ENCODE measurements at regions not wholly inside any gene's neighbourhood (a gene's known extent, or its start where the extent isn't known, plus 50 kb on each side); places are given as distances from the start of the nearest gene placed in this dataset.

DNA sequence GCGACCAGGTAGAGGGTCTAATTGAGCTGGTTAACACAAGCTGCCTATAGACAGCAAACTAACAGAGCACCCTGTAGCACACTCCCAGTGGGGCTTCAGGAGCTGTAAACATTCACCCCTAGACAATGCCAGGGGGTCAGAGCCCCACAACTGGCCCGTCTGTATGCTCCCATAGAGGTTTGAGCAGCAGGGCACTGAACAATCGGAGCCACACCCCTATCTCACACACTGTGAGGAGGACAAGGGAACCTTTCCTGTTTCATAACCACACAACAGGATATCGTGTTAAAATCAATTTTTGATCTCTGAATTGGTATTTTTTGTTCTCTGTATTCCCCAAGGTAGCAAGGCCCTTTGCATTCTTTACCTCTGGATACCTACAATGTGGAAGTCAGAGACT, 266.1 kb downstream of the SPRY2 start:
- RAD21 ChIA-PET (ENCODE audit: unreplicated experiment): no interaction called here
- H3K36me3 ChIP-seq (ENCODE audit: control insufficient read depth in 2 of 2, insufficient read depth in 2 of 2, low read length in 1 of 2): no peaks in the 10 kb centered on the region
- no peak for FAIRE-seq
- TF ChIP-seq SIX5 (IDR thresholded peaks at IDR 0.05; ENCODE audit: low read depth, low read length, severe bottlenecking): no peak
- no peak for TF ChIP-seq EED (IDR thresholded peaks at IDR 0.05; ENCODE audit: low read depth)
- TF ChIP-seq NRF1 (conservative IDR thresholded peaks at IDR 0.05; ENCODE audit: low read depth, low read length): no peak
- TF ChIP-seq E2F4 (IDR thresholded peaks at IDR 0.05; ENCODE audit: low read depth, low read length): no peak
- no peak for TF ChIP-seq NR2C1 (IDR thresholded peaks at IDR 0.05)
- no peak for TF ChIP-seq POLR2AphosphoS5 (IDR thresholded peaks at IDR 0.05; ENCODE audit: low read length)
- TF ChIP-seq, protein P1, sequence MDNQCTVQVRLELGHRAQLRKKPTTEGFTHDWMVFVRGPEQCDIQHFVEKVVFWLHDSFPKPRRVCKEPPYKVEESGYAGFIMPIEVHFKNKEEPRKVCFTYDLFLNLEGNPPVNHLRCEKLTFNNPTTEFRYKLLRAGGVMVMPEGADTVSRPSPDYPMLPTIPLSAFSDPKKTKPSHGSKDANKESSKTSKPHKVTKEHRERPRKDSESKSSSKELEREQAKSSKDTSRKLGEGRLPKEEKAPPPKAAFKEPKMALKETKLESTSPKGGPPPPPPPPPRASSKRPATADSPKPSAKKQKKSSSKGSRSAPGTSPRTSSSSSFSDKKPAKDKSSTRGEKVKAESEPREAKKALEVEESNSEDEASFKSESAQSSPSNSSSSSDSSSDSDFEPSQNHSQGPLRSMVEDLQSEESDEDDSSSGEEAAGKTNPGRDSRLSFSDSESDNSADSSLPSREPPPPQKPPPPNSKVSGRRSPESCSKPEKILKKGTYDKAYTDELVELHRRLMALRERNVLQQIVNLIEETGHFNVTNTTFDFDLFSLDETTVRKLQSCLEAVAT (IDR thresholded peaks at IDR 0.05): no peak
- no peak for TF ChIP-seq SPI1 (IDR thresholded peaks at IDR 0.05; ENCODE audit: borderline replicate concordance, insufficient read depth, low read depth, low read length)
- no peak for TF ChIP-seq IRF4 (IDR thresholded peaks at IDR 0.05; ENCODE audit: low read depth, low read length)
- no peak for TF ChIP-seq PKNOX1 (IDR thresholded peaks at IDR 0.05)
- no peak for TF ChIP-seq ZBTB4 (CRISPR knock-in tag; IDR thresholded peaks at IDR 0.05)
- no peak for TF ChIP-seq CEBPB (IDR thresholded peaks at IDR 0.05; ENCODE audit: borderline replicate concordance in 1 of 2, low read depth in 2 of 2, low read length in 2 of 2)
- TF ChIP-seq, protein P2, sequence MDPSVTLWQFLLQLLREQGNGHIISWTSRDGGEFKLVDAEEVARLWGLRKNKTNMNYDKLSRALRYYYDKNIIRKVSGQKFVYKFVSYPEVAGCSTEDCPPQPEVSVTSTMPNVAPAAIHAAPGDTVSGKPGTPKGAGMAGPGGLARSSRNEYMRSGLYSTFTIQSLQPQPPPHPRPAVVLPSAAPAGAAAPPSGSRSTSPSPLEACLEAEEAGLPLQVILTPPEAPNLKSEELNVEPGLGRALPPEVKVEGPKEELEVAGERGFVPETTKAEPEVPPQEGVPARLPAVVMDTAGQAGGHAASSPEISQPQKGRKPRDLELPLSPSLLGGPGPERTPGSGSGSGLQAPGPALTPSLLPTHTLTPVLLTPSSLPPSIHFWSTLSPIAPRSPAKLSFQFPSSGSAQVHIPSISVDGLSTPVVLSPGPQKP (IDR thresholded peaks at IDR 0.05; ENCODE audit: low read depth, low read length): no peak
- no peak for TF ChIP-seq E2F8 (IDR thresholded peaks at IDR 0.05; ENCODE audit: low read depth, partially characterized antibody)

More for the DNA sequence above, 266.1 kb downstream of the SPRY2 start:
- ChIA-PET POLR2A (no interaction called here), CTCF (no interaction called here), SMC1A (ENCODE audit: uncharacterized antibody, unreplicated experiment) (no interaction called here)
- H3K9ac ChIP-seq (ENCODE audit: control insufficient read depth, insufficient read depth, low read length): no peak overlapping the region
- no peaks in the 10 kb centered on the region for H3K79me2 ChIP-seq (ENCODE audit: control insufficient read depth, insufficient read depth, low read length)
- 27% methylated on average over 4 of the region's 4 CpGs for WGBS (ENCODE audit: insufficient coverage, insufficient replicate concordance, low lambda C conversion rate, missing lambda C conversion rate)
- no peak overlapping the region for H3K4me2 ChIP-seq (ENCODE audit: control insufficient read depth, insufficient read depth)
- H3K27ac ChIP-seq (ENCODE audit: control insufficient read depth, insufficient read depth): no peak overlapping the region
- no peaks in the 10 kb centered on the region for H3K4me1 ChIP-seq (ENCODE audit: control insufficient read depth, insufficient read depth, low read length)
- H4K20me1 ChIP-seq (ENCODE audit: control insufficient read depth, insufficient read depth): no peaks in the 10 kb centered on the region
- no TSS peak for BruUV-seq (replicated peaks)
- H3K27me3 ChIP-seq (replicated peaks in 1 of 2; ENCODE audit: control insufficient read depth in 2 of 2, insufficient read depth in 2 of 2, low read length in 1 of 2): no peaks in the 10 kb centered on the region
- intact Hi-C loops (cut with micrococcal nuclease; ENCODE audit: unreplicated experiment): no loop called here
- H2AFZ ChIP-seq (ENCODE audit: control insufficient read depth, low read depth, low read length): no peak overlapping the region
- no peak for ATAC-seq
- no peaks in the 10 kb centered on the region for H3K9me3 ChIP-seq (replicated peaks; ENCODE audit: control insufficient read depth, insufficient read depth, low read length)
- no peak for DNase-seq (ENCODE audit: low read depth, low spot score)
- in situ Hi-C loops (cut with MboI): no loop called here
- no peak overlapping the region for H3K4me3 ChIP-seq

Data from GM12878 (cell line).